ENCODE measurements at regions not wholly inside any gene's neighbourhood (a gene's known extent, or its start where the extent isn't known, plus 50 kb on each side); places are given as distances from the start of the nearest gene placed in this dataset.

GRCh38 chr7:45457591-45457990 lies 116.6 kb upstream of the ADCY1 start:
- Histone ChIP-seq H2BK120ac (ENCODE audit: low read depth, low read length) (no peak overlapping the region), H3K9me3 (ENCODE audit: control insufficient read depth, insufficient read depth, low read length) (no peaks in the 10 kb centered on the region), H2BK5ac (ENCODE audit: low read depth, low read length, poor library complexity, severe bottlenecking) (no peak overlapping the region), H3K4ac (ENCODE audit: low read depth, low read length) (no peak overlapping the region), H3K36me3 (ENCODE audit: control insufficient read depth, insufficient read depth, low read length) (no peaks in the 10 kb centered on the region), H3K23ac (ENCODE audit: low read depth, low read length) (no peak overlapping the region), H3K79me1 (ENCODE audit: low read depth in 1 of 2, low read length in 2 of 2) (no peaks in the 10 kb centered on the region), H3K18ac (ENCODE audit: low read depth, low read length) (no peak overlapping the region), H3K56ac (ENCODE audit: extremely low read depth, insufficient read depth, low read length) (no peak overlapping the region), H3K4me3 (ENCODE audit: insufficient read depth, low read depth, low read length) (no peak overlapping the region), H3K4me1 (ENCODE audit: control insufficient read depth, insufficient read depth, low read length) (no peaks in the 10 kb centered on the region), H4K5ac (ENCODE audit: low read depth, low read length) (no peak overlapping the region), H2BK15ac (ENCODE audit: low read depth, low read length) (no peak overlapping the region), H2AK9ac (replicated peaks; ENCODE audit: low read depth, low read length, poor library complexity) (no peak overlapping the region), H2AK5ac (ENCODE audit: low read depth, low read length) (no peak overlapping the region), H4K20me1 (ENCODE audit: insufficient read depth, low read length) (no peaks in the 10 kb centered on the region), H2BK20ac (ENCODE audit: low read depth, low read length) (no peak overlapping the region), H3K9me1 (ENCODE audit: insufficient read depth, low read length) (no peaks in the 10 kb centered on the region), H3K27me3 (ENCODE audit: control insufficient read depth, insufficient read depth, low read length) (peaks cover 3% of the 10 kb centered on the region; the same call in 1 of the 2 replicates), H3K14ac (replicated peaks; ENCODE audit: low read depth, low read length) (no peak overlapping the region), H3K4me2 (ENCODE audit: low read depth, low read length) (no peak overlapping the region), H2AFZ (replicated peaks; ENCODE audit: low read length, poor library complexity) (no peak overlapping the region), H3K9ac (ENCODE audit: low read depth, low read length) (no peak overlapping the region), H4K8ac (ENCODE audit: low read depth in 2 of 2, low read length in 2 of 2) (no peak overlapping the region), H3K27ac (ENCODE audit: insufficient read depth, low read length) (no peak overlapping the region), H4K91ac (ENCODE audit: insufficient read depth, low read depth, low read length) (no peak overlapping the region)
- DNase-seq, result no peak
- WGBS, 2 experiments (ENCODE audit: extremely low coverage in 2 of 2, insufficient read length in 1 of 2), result 37% methylated on average over 2 of the region's 3 CpGs; no CpG with 5 or more reads in 1 of the 2 experiments
- POLR2A ChIA-PET (ENCODE audit: unreplicated experiment), result no interaction called here
- intact Hi-C loops (cut with micrococcal nuclease) (no loop called here), dilution Hi-C loops (cut with HindIII; ENCODE audit: low sequenced_read_pairs, unreplicated experiment) (no loop called here), in situ Hi-C loops (cut with MboI; ENCODE audit: low sequenced_read_pairs) (no loop called here)
- TF ChIP-seq NFE2L2 (IDR thresholded peaks at IDR 0.05; ENCODE audit: low read depth, low read length) (no peak), RAD21 (IDR thresholded peaks at IDR 0.05; ENCODE audit: low read length) (no peak), POLR2A (IDR thresholded peaks at IDR 0.05; ENCODE audit: low read depth, low read length) (no peak), ELK1 (IDR thresholded peaks at IDR 0.05; ENCODE audit: borderline replicate concordance, low read depth, low read length) (no peak)
- no peak for ATAC-seq (ENCODE audit: low read depth)
- CTCF ChIA-PET, result no interaction called here
- no TSS peak for BruUV-seq (replicated peaks)
